Pancreas (tissue), 10 donors: ENCODE measurements at regions not wholly inside any gene's neighbourhood (a gene's known extent, or its start where the extent isn't known, plus 50 kb on each side); places are given as distances from the start of the nearest gene placed in this dataset.

Experiments
- ATAC-seq, 4 donors: fragments of 200-7000 bp; cut with Tn5 transposase; one replicate each; pipeline versions ENCODE4 v1.8.0 to v1.9.1; 2020; ENCODE audit warnings: mild to moderate bottlenecking in 4 of 4, moderate library complexity in 4 of 4
- DNase-seq, 6 donors: peaks; one replicate each; pipeline ENCODE4 v3.0.0-alpha.2; 2020
- FAIRE-seq: peaks from 2 replicates; lab custom pipeline; 2012; peaks lifted over from hg19 to GRCh38; lab: Jason Lieb, UNC
- H3K27ac ChIP-seq, 4 donors: fragments of 200-600 bp; sonication (generic); 1 replicate in 3 of 4; 2 replicates in 1 of 4; pipeline versions ENCODE4 v1.5.0 to v1.8.0; 2020
- H3K27me3 ChIP-seq, 4 donors: fragments of 200-600 bp; one replicate each; pipeline ENCODE4 v1.8.0; 2021
- H3K36me3 ChIP-seq, 3 donors: fragments of 200-600 bp; sonication (generic) in 1 of 3; one replicate each; pipeline versions ENCODE4 v1.5.0 to v1.8.0; 2020 to 2021
- H3K4me1 ChIP-seq, 3 donors: fragments of 200-600 bp; one replicate each; pipeline ENCODE4 v1.8.0; 2021
- H3K4me3 ChIP-seq, 4 donors: fragments of 200-600 bp; sonication (generic) in 2 of 4; one replicate each; pipeline versions ENCODE4 v1.5.0 to v1.8.0; 2020 to 2021
- H3K9me3 ChIP-seq, 4 donors: fragments of 200-600 bp; one replicate each; pipeline ENCODE4 v1.8.0; 2021
- CTCF ChIP-seq, 4 donors: fragments of 200-600 bp; sonication (generic) in 3 of 4; IDR thresholded peaks; one replicate each; pipeline versions ENCODE4 v1.5.0 to v1.8.0; 2021; ENCODE audit warnings: antibody characterized with exemption in 4 of 4
- WGBS, 2 donors: extraction: QIAGEN DNeasy Blood & Tissue Kit; methylation state at CpG; one replicate each; pipeline ENCODE4 v1.1.7; 2013; 5-methylcytosine and 5-hydroxymethylcytosine counted together
- intact Hi-C, 3 donors: fragments of 100-400 bp; cut with DNase I; formaldehyde crosslinking; loops; one replicate each; pipeline versions ENCODE4 v1.11.1 to v1.14.2; 2022
- donor health status: healthy with polysubstance abuse.
- donor health status: DM: no; HTN: no; CAD: no; lungs with moderate emphysema.
- donor health status: DM: no; HTN: no; CAD: no.
- donor health status: control.
- donor health status: control.
- donor health status: Bipolar disorder and iron deficiency.
- donor health status: DM: yes; HTN: yes; CAD: no.
- donor health status: DM: no; HTN: no; CAD: no.
- donor health status: DM: no; HTN: no; CAD: no.
- donor health status: DM: yes; HTN: yes; CAD: no.

DNA sequence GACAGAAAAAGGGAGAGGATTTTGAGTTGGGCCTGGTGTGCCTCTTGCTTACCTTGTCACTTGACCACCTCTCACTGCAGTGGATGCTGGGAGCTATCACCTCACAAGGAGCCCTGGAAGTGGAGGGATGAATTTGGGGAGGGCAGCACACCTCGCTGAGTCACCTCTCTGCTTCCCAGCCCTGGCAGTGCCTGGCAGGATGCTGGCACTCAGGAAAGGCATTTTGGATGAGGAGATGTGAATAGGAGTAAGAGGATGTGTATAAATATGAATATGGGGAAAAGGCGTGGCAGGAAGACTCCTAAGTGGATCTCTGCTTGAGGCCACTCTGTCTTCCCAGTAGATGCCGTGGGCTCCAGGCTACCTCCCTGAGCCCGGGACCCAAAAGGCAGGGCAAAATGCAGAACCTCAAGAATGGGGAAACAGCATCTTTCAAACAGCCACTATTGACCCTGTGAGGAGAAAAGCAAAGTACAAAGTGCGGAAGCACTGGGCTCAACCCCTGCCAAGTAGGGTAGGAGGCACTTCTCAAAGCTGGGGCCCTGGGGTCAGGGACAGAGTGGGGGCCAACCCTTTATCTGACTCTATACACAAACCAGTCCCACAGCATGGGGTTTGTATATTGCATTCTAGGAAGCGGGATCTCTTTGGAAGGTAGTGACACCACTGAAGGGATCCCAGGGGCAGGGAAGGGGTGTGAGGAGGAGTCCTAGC is 164.5 kb upstream of the GLI2 start:
- no peak for FAIRE-seq

GRCh38 chr2:120572226-120572625 is 163.4 kb upstream of the GLI2 start:
- WGBS, 2 donors, result 84% methylated on average over 2 of the region's 2 CpGs
- no peak for FAIRE-seq
- intact Hi-C loops, result no loop called here

More for the DNA sequence above, 164.5 kb upstream of the GLI2 start:
- H3K9me3 ChIP-seq, result no peaks in the 10 kb centered on the region
- TF ChIP-seq CTCF (IDR thresholded peaks at IDR 0.05), result no peak
- 82 to 86% methylated on average over 6 of the region's 6 CpGs for WGBS, 2 donors
- no peaks in the 10 kb centered on the region for H3K27me3 ChIP-seq
- peaks cover 0 to 4% (median 4%) of the 10 kb centered on the region in 3 donors for H3K4me1 ChIP-seq
- H3K27ac ChIP-seq, result no peak overlapping the region
- no peaks in the 10 kb centered on the region for H3K36me3 ChIP-seq
- no peak for ATAC-seq
- intact Hi-C loops, result no loop called here
- DNase-seq, result no peak
- H3K4me3 ChIP-seq, result no peak overlapping the region

GRCh38 chr2:120574620-120575019 is 161.0 kb upstream of the GLI2 start:
- WGBS, 2 donors, result 75 to 78% methylated on average over 4 of the region's 4 CpGs
- intact Hi-C loops, result no loop called here
- FAIRE-seq (no peak), ATAC-seq (no peak), DNase-seq (no peak)
- no peak overlapping the region for H3K4me3 ChIP-seq
- no peak overlapping the region for H3K27ac ChIP-seq
- no peaks in the 10 kb centered on the region for H3K4me1 ChIP-seq
- H3K27me3 ChIP-seq, result no peaks in the 10 kb centered on the region
- H3K9me3 ChIP-seq, result no peaks in the 10 kb centered on the region
- no peak for TF ChIP-seq CTCF (IDR thresholded peaks at IDR 0.05)
- no peaks in the 10 kb centered on the region for H3K36me3 ChIP-seq

More at GRCh38 chr2:120572226-120572625, 163.4 kb upstream of the GLI2 start:
- Histone ChIP-seq H3K27me3 (no peaks in the 10 kb centered on the region), H3K4me3 (no peak overlapping the region), H3K36me3 (no peaks in the 10 kb centered on the region), H3K4me1 (no peaks in the 10 kb centered on the region), H3K9me3 (no peaks in the 10 kb centered on the region), H3K27ac (no peak overlapping the region)
- ATAC-seq (no peak), DNase-seq (no peak)
- TF ChIP-seq CTCF (IDR thresholded peaks at IDR 0.05), result no peak

GRCh38 chr2:120575966-120576365 is 159.7 kb upstream of the GLI2 start:
- FAIRE-seq (no peak), DNase-seq (no peak), ATAC-seq (no peak)
- H3K4me1 ChIP-seq, result no peaks in the 10 kb centered on the region
- 92 to 96% methylated on average over 6 of the region's 6 CpGs for WGBS, 2 donors
- no peaks in the 10 kb centered on the region for H3K9me3 ChIP-seq
- no peaks in the 10 kb centered on the region for H3K36me3 ChIP-seq
- intact Hi-C loops, result no loop called here
- H3K27ac ChIP-seq, result no peak overlapping the region
- H3K27me3 ChIP-seq, result no peaks in the 10 kb centered on the region
- H3K4me3 ChIP-seq, result no peak overlapping the region
- no peak for TF ChIP-seq CTCF (IDR thresholded peaks at IDR 0.05)
